ENCODE measurements at regions not wholly inside any gene's neighbourhood (a gene's known extent, or its start where the extent isn't known, plus 50 kb on each side); places are given as distances from the start of the nearest gene placed in this dataset.

DNA sequence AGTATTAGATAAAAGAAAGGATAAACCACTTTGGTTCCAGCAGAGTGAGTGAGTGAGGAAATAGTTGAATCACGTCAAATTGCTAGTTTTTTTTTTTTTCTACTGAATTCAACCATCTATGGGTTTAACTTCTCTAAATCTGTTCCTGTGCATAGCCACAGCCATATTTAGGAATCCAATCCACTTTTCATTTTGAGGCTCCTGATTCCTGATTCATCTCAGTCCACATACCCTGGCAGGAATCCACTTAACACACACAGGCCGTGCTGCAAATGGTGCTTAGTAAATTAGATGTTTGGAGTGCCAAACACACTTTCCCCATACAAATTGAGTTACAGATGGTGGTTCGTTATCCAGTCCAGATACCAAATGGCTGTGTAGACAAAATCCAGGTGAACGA is 220.3 kb downstream of the ALDH8A1 start:
- TF ChIP-seq POLR2A (IDR thresholded peaks at IDR 0.05), result no peak
- TF ChIP-seq, protein P1, sequence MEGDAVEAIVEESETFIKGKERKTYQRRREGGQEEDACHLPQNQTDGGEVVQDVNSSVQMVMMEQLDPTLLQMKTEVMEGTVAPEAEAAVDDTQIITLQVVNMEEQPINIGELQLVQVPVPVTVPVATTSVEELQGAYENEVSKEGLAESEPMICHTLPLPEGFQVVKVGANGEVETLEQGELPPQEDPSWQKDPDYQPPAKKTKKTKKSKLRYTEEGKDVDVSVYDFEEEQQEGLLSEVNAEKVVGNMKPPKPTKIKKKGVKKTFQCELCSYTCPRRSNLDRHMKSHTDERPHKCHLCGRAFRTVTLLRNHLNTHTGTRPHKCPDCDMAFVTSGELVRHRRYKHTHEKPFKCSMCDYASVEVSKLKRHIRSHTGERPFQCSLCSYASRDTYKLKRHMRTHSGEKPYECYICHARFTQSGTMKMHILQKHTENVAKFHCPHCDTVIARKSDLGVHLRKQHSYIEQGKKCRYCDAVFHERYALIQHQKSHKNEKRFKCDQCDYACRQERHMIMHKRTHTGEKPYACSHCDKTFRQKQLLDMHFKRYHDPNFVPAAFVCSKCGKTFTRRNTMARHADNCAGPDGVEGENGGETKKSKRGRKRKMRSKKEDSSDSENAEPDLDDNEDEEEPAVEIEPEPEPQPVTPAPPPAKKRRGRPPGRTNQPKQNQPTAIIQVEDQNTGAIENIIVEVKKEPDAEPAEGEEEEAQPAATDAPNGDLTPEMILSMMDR (IDR thresholded peaks at IDR 0.05), result no peak

Data from heart left ventricle (tissue), 13 donors.